Keratinocyte (primary cell): ENCODE measurements at regions not wholly inside any gene's neighbourhood (a gene's known extent, or its start where the extent isn't known, plus 50 kb on each side); places are given as distances from the start of the nearest gene placed in this dataset.
A peak's percentile ranks its signal among the peaks of the same experiment; 100 is the strongest.

Experiments used
- CTCF ChIP-seq, 3 experiments: IDR thresholded peaks in 1 of 3; conservative IDR thresholded peaks in 1 of 3; optimal IDR thresholded peaks in 1 of 3; 2 replicates in 2 of 3; 3 replicates in 1 of 3; pipeline versions ENCODE3 to v1.5.1; 2011; ENCODE audit warnings: low read length in 3 of 3, mild to moderate bottlenecking in 3 of 3, moderate library complexity in 2 of 3, control low read depth in 1 of 3, inconsistent platforms in 1 of 3; ENCODE audit not compliant: insufficient read depth in 2 of 3; ENCODE audit errors: extremely low read depth in 1 of 3
- EZH2 ChIP-seq: IDR thresholded peaks from one replicate; pipeline ENCODE4 v1.6.1; 2012; ENCODE audit warnings: inconsistent platforms, mild to moderate bottlenecking, low read length, moderate library complexity

- TF ChIP-seq EZH2 (no peak), CTCF (optimal IDR thresholded peaks at IDR 0.05 in 1 of 3, IDR thresholded peaks at IDR 0.05 in 1 of 3, conservative IDR thresholded peaks at IDR 0.05 in 1 of 3; ENCODE audit: extremely low read depth in 1 of 3, insufficient read depth in 2 of 3, low read length in 3 of 3) (peak in 1 of 3 experiments; percentile 3)
These were observed 602.8 kb downstream of the ALG10 start for GRCh38 chr12:34625116-34625515.
